Immature natural killer cell (primary cell): ENCODE measurements at regions not wholly inside any gene's neighbourhood (a gene's known extent, or its start where the extent isn't known, plus 50 kb on each side); places are given as distances from the start of the nearest gene placed in this dataset.

Experiments
- DNase-seq, 3 donors: peaks; one replicate each; pipeline ENCODE4 v3.0.0; 2022; ENCODE audit warnings: mixed read lengths in 1 of 3
- H3K27ac Mint-ChIP-seq, 6 donors: one replicate each; pipeline ENCODE4 v1.8.0; 2020; ENCODE audit warnings: mixed read lengths in 6 of 6, mild to moderate bottlenecking in 5 of 6, inconsistent platforms in 4 of 6, moderate library complexity in 3 of 6
- H3K27me3 Mint-ChIP-seq, 3 donors: one replicate each; pipeline ENCODE4 v1.8.0; 2020 to 2021; ENCODE audit warnings: low read depth in 3 of 3, mild to moderate bottlenecking in 3 of 3, mixed read lengths in 3 of 3, moderate library complexity in 3 of 3, inconsistent platforms in 1 of 3
- H3K36me3 Mint-ChIP-seq, 3 donors: one replicate each; pipeline ENCODE4 v1.8.0; 2020; ENCODE audit warnings: mixed read lengths in 3 of 3, inconsistent platforms in 2 of 3, mild to moderate bottlenecking in 2 of 3
- H3K4me1 Mint-ChIP-seq, 2 donors: one replicate each; pipeline ENCODE4 v1.8.0; 2020; ENCODE audit warnings: inconsistent platforms in 2 of 2, mild to moderate bottlenecking in 2 of 2, mixed read lengths in 2 of 2, moderate library complexity in 1 of 2
- H3K4me3 Mint-ChIP-seq, 5 donors: one replicate each; pipeline ENCODE4 v1.8.0; 2020; ENCODE audit warnings: mild to moderate bottlenecking in 5 of 5, mixed read lengths in 5 of 5, inconsistent platforms in 3 of 5, moderate library complexity in 3 of 5
- H3K9me3 Mint-ChIP-seq, 6 donors: one replicate each; pipeline ENCODE4 v1.8.0; 2020; ENCODE audit warnings: mild to moderate bottlenecking in 6 of 6, mixed read lengths in 6 of 6, inconsistent platforms in 4 of 6, moderate library complexity in 3 of 6

GRCh38 chr2:103295591-103295990 lies 533.8 kb downstream of the TMEM182 start:
- no peak for DNase-seq
- peaks cover 0 to 21% (median under 1%) of the 10 kb centered on the region in 6 donors for H3K9me3 Mint-ChIP-seq
- H3K36me3 Mint-ChIP-seq, result no peaks in the 10 kb centered on the region
- no peak overlapping the region for H3K4me3 Mint-ChIP-seq
- H3K4me1 Mint-ChIP-seq, result no peaks in the 10 kb centered on the region
- peaks cover 3 to 4% (median 3%) of the 10 kb centered on the region in 3 donors for H3K27me3 Mint-ChIP-seq
- no peak overlapping the region for H3K27ac Mint-ChIP-seq

- no peaks in the 10 kb centered on the region for H3K36me3 Mint-ChIP-seq
Observed at GRCh38 chr2:103324671-103325070, 562.8 kb downstream of the TMEM182 start.

GRCh38 chr2:103327386-103327785 lies 565.6 kb downstream of the TMEM182 start:
- no peaks in the 10 kb centered on the region for H3K36me3 Mint-ChIP-seq
- no peaks in the 10 kb centered on the region for H3K4me1 Mint-ChIP-seq
- H3K9me3 Mint-ChIP-seq, result peaks cover 0 to 5% (median under 1%) of the 10 kb centered on the region in 6 donors
- H3K27ac Mint-ChIP-seq, result no peak overlapping the region
- no peak for DNase-seq
- peaks cover 0 to 3% (median 0%) of the 10 kb centered on the region in 3 donors for H3K27me3 Mint-ChIP-seq
- no peak overlapping the region for H3K4me3 Mint-ChIP-seq

More at GRCh38 chr2:103324671-103325070, 562.8 kb downstream of the TMEM182 start:
- Mint-ChIP-seq H3K4me1 (no peaks in the 10 kb centered on the region), H3K27me3 (peaks cover 0 to 3% (median 0%) of the 10 kb centered on the region in 3 donors), H3K4me3 (no peak overlapping the region), H3K9me3 (peaks cover 0 to 13% (median 2%) of the 10 kb centered on the region in 6 donors), H3K27ac (no peak overlapping the region)
- no peak for DNase-seq

- no peak overlapping the region for H3K27ac Mint-ChIP-seq
- peaks cover 0 to 5% (median 1%) of the 10 kb centered on the region in 6 donors for H3K9me3 Mint-ChIP-seq
- no peaks in the 10 kb centered on the region for H3K36me3 Mint-ChIP-seq
- no peak overlapping the region for H3K4me3 Mint-ChIP-seq
- H3K27me3 Mint-ChIP-seq, result peaks cover 0 to 3% (median 0%) of the 10 kb centered on the region in 3 donors
- H3K4me1 Mint-ChIP-seq, result no peaks in the 10 kb centered on the region
- no peak for DNase-seq
Observed at GRCh38 chr2:103327966-103328365, 566.1 kb downstream of the TMEM182 start.

GRCh38 chr2:103335403-103335802 lies 573.6 kb downstream of the TMEM182 start:
- Mint-ChIP-seq H3K36me3 (no peaks in the 10 kb centered on the region), H3K9me3 (peaks cover 0 to 13% (median 8%) of the 10 kb centered on the region in 6 donors), H3K4me1 (no peaks in the 10 kb centered on the region), H3K27me3 (no peaks in the 10 kb centered on the region), H3K4me3 (no peak overlapping the region), H3K27ac (no peak overlapping the region)
- DNase-seq, result no peak

- H3K27ac Mint-ChIP-seq, result no peak overlapping the region
- peaks cover 0 to 20% (median 7%) of the 10 kb centered on the region in 6 donors for H3K9me3 Mint-ChIP-seq
- H3K4me3 Mint-ChIP-seq, result no peak overlapping the region
- no peaks in the 10 kb centered on the region for H3K4me1 Mint-ChIP-seq
- no peak for DNase-seq
- no peaks in the 10 kb centered on the region for H3K36me3 Mint-ChIP-seq
- no peaks in the 10 kb centered on the region for H3K27me3 Mint-ChIP-seq
Observed at GRCh38 chr2:103338819-103339218, 577.0 kb downstream of the TMEM182 start.

GRCh38 chr2:103346780-103347179 lies 584.9 kb downstream of the TMEM182 start:
- no peak for DNase-seq
- Mint-ChIP-seq H3K27ac (no peak overlapping the region), H3K4me1 (no peaks in the 10 kb centered on the region), H3K36me3 (no peaks in the 10 kb centered on the region), H3K9me3 (peaks cover 0 to 20% (median 9%) of the 10 kb centered on the region in 6 donors), H3K27me3 (peaks cover 0 to 2% (median 2%) of the 10 kb centered on the region in 3 donors), H3K4me3 (no peak overlapping the region)

GRCh38 chr2:103353774-103354173 lies 591.9 kb downstream of the TMEM182 start:
- no peak for DNase-seq
- Mint-ChIP-seq H3K27me3 (no peaks in the 10 kb centered on the region), H3K9me3 (peaks cover 3 to 18% (median 10%) of the 10 kb centered on the region in 6 donors), H3K4me3 (no peak overlapping the region), H3K4me1 (no peaks in the 10 kb centered on the region), H3K36me3 (no peaks in the 10 kb centered on the region), H3K27ac (no peak overlapping the region)

- H3K27ac Mint-ChIP-seq, result no peak overlapping the region
- H3K4me3 Mint-ChIP-seq, result no peak overlapping the region
- no peaks in the 10 kb centered on the region for H3K36me3 Mint-ChIP-seq
- H3K27me3 Mint-ChIP-seq, result peaks cover 0 to 1% (median 0%) of the 10 kb centered on the region in 3 donors
- H3K4me1 Mint-ChIP-seq, result no peaks in the 10 kb centered on the region
- peaks cover 3 to 18% (median 10%) of the 10 kb centered on the region in 6 donors for H3K9me3 Mint-ChIP-seq
- DNase-seq, result no peak
Observed at GRCh38 chr2:103355287-103355686, 593.5 kb downstream of the TMEM182 start.

GRCh38 chr2:103361712-103362111 lies 599.9 kb downstream of the TMEM182 start:
- Mint-ChIP-seq H3K36me3 (no peaks in the 10 kb centered on the region), H3K27ac (no peak overlapping the region), H3K27me3 (peaks cover 0 to 1% (median 0%) of the 10 kb centered on the region in 3 donors), H3K4me3 (no peak overlapping the region), H3K4me1 (no peaks in the 10 kb centered on the region), H3K9me3 (peaks cover 5 to 31% (median 11%) of the 10 kb centered on the region in 6 donors)
- no peak for DNase-seq

- Mint-ChIP-seq H3K27ac (no peak overlapping the region), H3K4me3 (no peak overlapping the region), H3K27me3 (peaks cover 0 to 2% (median 1%) of the 10 kb centered on the region in 3 donors), H3K4me1 (no peaks in the 10 kb centered on the region), H3K36me3 (no peaks in the 10 kb centered on the region), H3K9me3 (peaks cover 5 to 24% (median 8%) of the 10 kb centered on the region in 6 donors)
- no peak for DNase-seq
Observed at GRCh38 chr2:103363639-103364038, 601.8 kb downstream of the TMEM182 start.

- Mint-ChIP-seq H3K27ac (no peak overlapping the region), H3K4me3 (no peak overlapping the region), H3K27me3 (peaks cover 0 to 2% (median 1%) of the 10 kb centered on the region in 3 donors), H3K9me3 (peaks cover 5 to 22% (median 8%) of the 10 kb centered on the region in 6 donors), H3K4me1 (no peaks in the 10 kb centered on the region), H3K36me3 (no peaks in the 10 kb centered on the region)
- DNase-seq, result no peak
Observed at GRCh38 chr2:103364177-103364576, 602.3 kb downstream of the TMEM182 start.

GRCh38 chr2:103365071-103365470 lies 603.2 kb downstream of the TMEM182 start:
- H3K36me3 Mint-ChIP-seq, result no peaks in the 10 kb centered on the region
- no peaks in the 10 kb centered on the region for H3K4me1 Mint-ChIP-seq
- H3K9me3 Mint-ChIP-seq, result peaks cover 5 to 22% (median 9%) of the 10 kb centered on the region in 6 donors
- no peak for DNase-seq
- peaks cover 0 to 2% (median 0%) of the 10 kb centered on the region in 3 donors for H3K27me3 Mint-ChIP-seq
- no peak overlapping the region for H3K4me3 Mint-ChIP-seq
- no peak overlapping the region for H3K27ac Mint-ChIP-seq

- Mint-ChIP-seq H3K9me3 (peaks cover 0 to 19% (median 5%) of the 10 kb centered on the region in 6 donors), H3K27ac (no peak overlapping the region), H3K4me3 (no peak overlapping the region), H3K4me1 (no peaks in the 10 kb centered on the region), H3K27me3 (peaks cover 0 to 2% (median 0%) of the 10 kb centered on the region in 3 donors), H3K36me3 (no peaks in the 10 kb centered on the region)
- DNase-seq, result no peak
Observed at GRCh38 chr2:103367877-103368276, 606.0 kb downstream of the TMEM182 start.

GRCh38 chr2:103383541-103383940 lies 621.7 kb downstream of the TMEM182 start:
- Mint-ChIP-seq H3K4me1 (no peaks in the 10 kb centered on the region), H3K36me3 (no peaks in the 10 kb centered on the region), H3K27ac (no peak overlapping the region), H3K4me3 (no peak overlapping the region), H3K27me3 (peaks cover 0 to 2% (median 0%) of the 10 kb centered on the region in 3 donors), H3K9me3 (peaks cover 0 to 37% (median 10%) of the 10 kb centered on the region in 6 donors)
- no peak for DNase-seq
